ENCODE measurements at regions not wholly inside any gene's neighbourhood (a gene's known extent, or its start where the extent isn't known, plus 50 kb on each side); places are given as distances from the start of the nearest gene placed in this dataset.

GRCh38 chr9:89842267-89842768 lies 237.5 kb downstream of the GADD45G start:
- TF ChIP-seq CTCF (IDR thresholded peaks at IDR 0.05) (no peak), POLR2AphosphoS5 (IDR thresholded peaks at IDR 0.05) (no peak)
